GM19035 (cell line): ENCODE measurements at regions not wholly inside any gene's neighbourhood (a gene's known extent, or its start where the extent isn't known, plus 50 kb on each side); places are given as distances from the start of the nearest gene placed in this dataset.
"Not testable (repeated sequence)": the region's sequence is repeated elsewhere in the genome, so short reads cannot be mapped to it uniquely, and the experiment has no call there.

Source experiments
- ATAC-seq: cut with Tn5 transposase; IDR thresholded peaks from one replicate; pipeline ENCODE4 v1.9.1; 2021; ENCODE audit not compliant: unreplicated experiment

DNA sequence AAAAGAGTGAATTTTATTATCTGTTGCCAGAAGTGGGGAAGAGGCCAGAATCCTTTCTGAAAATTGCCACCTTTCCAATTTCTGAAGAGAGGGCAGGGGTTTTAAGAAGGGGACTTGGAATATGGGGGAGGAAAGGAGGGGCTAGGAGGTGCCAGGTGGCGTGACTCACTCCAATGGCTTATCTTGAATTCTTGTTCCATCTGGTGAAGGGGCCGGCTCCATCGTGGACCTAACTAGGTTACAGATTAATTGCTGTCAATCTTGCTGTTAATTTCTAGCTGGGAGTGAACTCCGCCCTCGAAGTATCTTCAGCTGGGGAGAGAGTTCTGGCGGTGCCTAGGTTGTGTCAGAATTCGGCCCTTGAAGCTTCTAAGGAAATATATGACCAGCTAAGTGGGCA lies 138.7 kb downstream of the YTHDC2 start:
- ATAC-seq = no peak

GRCh38 chr5:113654828-113655227 lies 141.3 kb downstream of the YTHDC2 start:
- ATAC-seq = no peak

DNA sequence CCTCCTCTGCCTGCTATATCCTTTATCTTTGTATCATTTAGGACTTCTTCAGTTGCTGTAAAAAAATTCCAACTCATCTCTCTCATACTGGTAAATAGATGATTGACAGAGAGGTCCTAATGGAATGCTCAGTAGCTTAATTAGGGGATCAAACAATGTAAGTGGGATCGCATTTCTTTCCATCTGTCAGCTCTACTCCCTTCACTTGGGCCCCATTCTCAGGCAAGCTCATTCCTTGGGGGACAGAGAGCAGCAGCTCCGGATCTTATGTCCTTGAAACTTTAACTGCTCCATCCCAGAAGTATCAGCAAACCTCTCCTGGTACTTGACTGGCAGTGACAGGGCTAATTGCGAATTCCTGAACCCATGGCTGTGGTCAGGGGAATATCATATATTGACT lies 146.7 kb downstream of the YTHDC2 start:
- ATAC-seq = no peak

DNA sequence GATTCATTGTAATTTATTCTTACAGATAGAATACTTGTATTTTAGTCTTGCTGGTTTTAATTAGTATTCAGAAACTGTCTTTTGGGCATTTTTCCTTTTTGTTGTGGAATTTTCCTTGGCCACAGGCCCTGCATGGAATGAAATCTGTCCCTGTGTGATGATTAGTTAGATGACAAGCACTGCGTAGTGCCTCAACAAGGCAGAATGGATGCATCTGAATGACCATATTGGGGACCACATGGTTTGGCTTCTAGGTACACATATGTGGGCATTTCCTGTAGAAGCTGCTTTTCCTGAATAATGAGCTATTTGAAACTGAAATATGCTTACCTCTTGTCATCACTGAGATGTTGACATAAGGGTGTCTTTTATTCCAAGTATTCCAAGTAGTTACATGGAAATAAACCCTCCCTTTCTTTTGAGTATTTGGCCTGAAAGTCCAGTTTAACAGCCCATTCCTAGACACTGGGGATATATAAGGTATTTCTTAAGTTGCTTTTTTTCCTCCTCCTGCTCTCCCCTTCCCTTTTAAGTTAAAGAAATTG lies 147.3 kb downstream of the YTHDC2 start:
- ATAC-seq = no peak

DNA sequence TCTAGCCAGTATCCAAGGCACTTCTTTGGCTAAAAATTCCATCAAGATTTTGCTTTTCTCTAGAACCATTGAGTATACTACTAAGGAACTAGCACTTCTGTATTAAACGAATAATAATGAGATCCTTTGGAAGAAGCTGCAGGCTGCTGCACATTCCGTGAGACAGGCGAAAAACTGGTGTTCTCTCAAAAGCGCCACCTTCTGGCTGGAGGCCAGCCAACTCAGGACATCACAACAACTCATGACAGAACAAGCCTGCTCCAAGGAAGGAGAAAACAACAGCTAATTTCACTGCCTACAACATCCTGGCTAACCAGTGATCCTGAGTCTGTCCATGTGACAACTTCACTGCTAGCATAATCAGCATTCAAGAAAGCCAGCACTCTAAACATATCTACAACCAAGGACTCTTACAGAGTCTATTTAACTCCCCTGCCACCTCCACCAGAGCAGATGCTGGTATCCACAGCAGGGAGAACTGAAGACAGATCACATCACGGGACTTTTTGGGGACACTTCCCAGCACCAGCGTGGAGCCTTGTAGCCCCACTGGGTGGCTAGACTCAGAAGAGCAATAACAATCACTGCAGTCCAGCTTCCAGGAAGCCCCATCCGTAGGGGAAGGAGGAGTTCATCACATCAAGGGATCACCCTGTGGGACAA lies 150.5 kb downstream of the YTHDC2 start:
- ATAC-seq = no peak

DNA sequence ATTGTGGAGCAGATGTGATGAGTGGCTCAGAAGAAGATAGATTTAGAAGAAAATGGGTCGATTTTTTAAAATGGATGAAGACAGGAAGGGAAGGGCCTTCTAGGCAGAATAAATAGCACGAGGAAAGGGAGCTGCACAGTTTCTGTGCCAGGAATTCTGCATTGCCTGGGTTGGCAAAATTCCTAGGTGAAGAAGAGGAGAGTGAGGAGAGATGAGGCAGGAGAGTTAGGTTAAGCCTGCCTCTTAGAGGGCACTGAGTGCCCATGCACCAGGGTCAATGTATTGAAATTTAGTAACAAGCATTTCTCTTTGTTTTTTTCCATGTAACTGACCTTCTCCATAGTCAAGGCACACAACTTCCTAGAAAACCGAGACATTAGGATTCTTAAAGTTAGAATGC lies 159.5 kb downstream of the YTHDC2 start:
- no peak for ATAC-seq

DNA sequence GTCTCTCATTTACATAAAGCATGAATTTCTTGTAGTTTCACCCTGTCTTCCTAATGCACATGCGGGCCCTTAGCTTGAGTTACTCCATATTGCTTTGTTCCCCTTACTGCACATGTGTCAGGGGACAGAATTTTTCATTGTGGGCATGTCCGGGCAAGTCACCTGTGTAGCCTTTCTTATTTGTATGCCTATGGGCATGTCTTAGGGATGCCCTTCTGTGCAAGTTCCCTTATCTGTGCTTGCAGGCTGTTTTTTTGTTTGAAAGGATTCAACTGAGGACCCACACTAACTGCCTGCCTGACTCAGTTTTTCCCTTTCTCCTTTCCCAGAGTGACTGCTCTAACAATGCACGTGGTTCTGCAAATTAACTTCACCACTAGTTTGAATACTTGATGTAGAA lies 161.7 kb downstream of the YTHDC2 start:
- no peak for ATAC-seq

DNA sequence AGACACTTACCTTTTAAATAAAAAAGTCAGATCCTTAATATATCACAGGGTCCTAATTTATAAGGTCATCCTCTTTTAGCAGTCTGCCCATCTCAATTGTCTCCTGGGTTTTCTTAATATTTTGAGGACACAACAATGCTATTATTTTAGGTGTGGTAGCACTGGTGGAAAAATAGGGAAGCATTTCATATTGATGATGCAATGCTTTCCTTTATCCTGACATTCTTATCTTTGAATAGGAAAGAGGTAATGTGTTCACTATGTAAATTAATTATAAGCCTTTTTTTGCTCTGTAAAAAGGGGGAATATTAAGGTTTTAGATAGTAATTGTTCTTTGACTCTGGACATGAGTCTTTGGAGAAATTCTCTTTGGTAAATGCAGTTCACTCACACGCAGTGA lies 164.7 kb downstream of the YTHDC2 start:
- ATAC-seq = no peak

- ATAC-seq = peak; percentile 75
These were observed 165.6 kb downstream of the YTHDC2 start for GRCh38 chr5:113678924-113679575.

- no peak for ATAC-seq
These were observed 167.0 kb downstream of the YTHDC2 start for GRCh38 chr5:113680534-113680933.

- ATAC-seq = no peak
These were observed 169.1 kb downstream of the YTHDC2 start for GRCh38 chr5:113682497-113683136.

DNA sequence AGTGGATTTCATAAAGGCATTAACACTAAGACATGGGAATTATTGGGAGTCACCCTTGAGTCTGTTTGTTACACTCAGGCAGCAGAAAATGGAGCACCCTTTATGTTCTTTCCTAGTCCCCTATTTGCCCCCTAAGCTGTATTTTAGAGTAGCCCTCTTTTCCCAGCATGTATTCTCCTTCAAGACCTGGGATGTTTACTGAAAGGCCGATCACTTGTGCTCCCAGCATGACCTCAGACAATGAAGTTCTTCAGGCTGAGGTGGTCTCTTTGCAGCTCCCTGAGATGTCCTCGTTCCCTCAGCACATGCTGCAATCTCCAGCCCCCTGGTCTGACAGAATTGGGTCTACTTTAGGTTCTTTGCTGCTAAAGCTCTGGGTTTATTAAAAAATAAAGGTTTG lies 169.7 kb downstream of the YTHDC2 start:
- no peak for ATAC-seq

GRCh38 chr5:113686599-113686998 lies 173.1 kb downstream of the YTHDC2 start:
- ATAC-seq = no peak

GRCh38 chr5:113689647-113690046 lies 176.2 kb downstream of the YTHDC2 start:
- no peak for ATAC-seq

- ATAC-seq = no peak
These were observed 179.0 kb downstream of the YTHDC2 start for GRCh38 chr5:113692466-113692865.

GRCh38 chr5:113692891-113693457 lies 179.5 kb downstream of the YTHDC2 start:
- ATAC-seq = no peak

GRCh38 chr5:113693701-113694100 lies 180.2 kb downstream of the YTHDC2 start:
- ATAC-seq = no peak

- ATAC-seq = no peak
These were observed 181.1 kb downstream of the YTHDC2 start for GRCh38 chr5:113694576-113694975.

DNA sequence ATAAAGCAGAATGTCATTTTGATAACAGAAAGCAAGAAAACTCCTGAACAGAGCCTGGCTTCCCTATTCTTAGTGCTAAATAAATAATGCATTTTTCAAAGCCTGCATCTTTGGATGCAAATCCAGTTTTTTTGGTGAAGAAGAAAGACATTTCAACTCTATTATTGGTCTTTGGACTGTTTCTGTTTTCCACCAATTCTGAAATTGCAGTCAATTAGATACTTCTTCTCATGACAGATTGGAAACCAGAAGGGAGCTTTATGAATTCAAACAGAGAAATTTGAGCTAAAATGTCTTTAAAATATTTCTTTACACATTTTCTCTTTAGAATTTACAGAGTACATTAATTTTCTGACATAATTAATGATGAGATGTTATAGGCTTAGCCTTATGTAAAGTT lies 189.8 kb downstream of the YTHDC2 start:
- no peak for ATAC-seq

DNA sequence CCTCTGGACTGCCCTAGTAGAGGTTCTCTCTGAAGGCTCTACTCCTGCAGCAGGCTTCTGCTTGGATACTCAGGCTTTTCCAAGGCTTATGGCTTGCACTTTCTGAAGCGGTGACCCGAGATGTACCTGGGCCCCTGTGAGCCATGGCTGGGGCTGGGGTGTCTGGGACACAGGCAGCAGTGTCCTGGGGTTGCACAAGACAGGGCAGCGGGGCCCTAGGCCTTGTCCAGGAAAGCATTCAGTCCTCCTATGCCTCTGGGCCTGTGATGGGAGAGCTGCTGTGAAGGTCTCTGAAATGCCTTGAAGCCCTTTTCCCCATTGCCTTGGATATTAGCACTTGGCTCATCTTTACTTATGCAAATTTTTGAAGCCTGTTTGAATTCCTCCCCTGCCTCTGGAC lies 192.2 kb downstream of the YTHDC2 start:
- ATAC-seq = no peak

- no peak for ATAC-seq
These were observed 199.6 kb downstream of the YTHDC2 start for GRCh38 chr5:113713051-113713450.

DNA sequence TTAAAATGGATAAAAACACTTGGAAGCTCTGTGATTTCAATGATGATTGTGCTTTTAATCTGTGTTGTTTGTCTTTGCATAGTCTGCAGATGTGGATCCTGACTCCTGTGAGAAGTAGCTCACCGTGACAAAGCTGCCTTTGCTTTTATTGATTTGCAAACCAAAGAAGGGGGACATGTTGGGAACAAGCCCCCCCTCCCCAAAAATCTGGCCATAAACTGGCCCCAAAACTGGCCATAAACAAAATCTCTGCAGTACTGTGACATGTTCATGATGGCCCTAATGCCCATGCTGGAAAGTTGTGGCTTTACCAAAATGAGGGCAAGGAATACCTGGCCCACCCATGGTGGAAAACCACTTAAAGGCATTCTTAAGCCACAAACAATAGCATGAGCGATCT lies 202.4 kb downstream of the YTHDC2 start:
- not testable (repeated sequence) for ATAC-seq
